H1 (cell line): ENCODE measurements at regions not wholly inside any gene's neighbourhood (a gene's known extent, or its start where the extent isn't known, plus 50 kb on each side); places are given as distances from the start of the nearest gene placed in this dataset.

Source experiments
- CTCF ChIP-seq, 3 experiments: IDR thresholded peaks; 1 replicate in 2 of 3; 2 replicates in 1 of 3; pipeline versions ENCODE4 v1.5.1 to v1.6.1; 2011; ENCODE audit warnings: low read length in 3 of 3, mild to moderate bottlenecking in 3 of 3, inconsistent platforms in 2 of 3, low read depth in 1 of 3, moderate library complexity in 1 of 3; ENCODE audit not compliant: insufficient read depth in 1 of 3; ENCODE audit errors: control extremely low read depth in 1 of 3
- EGR1 ChIP-seq: IDR thresholded peaks from 2 replicates; pipeline ENCODE4 v1.6.1; 2011; ENCODE audit warnings: low read depth, low read length, borderline replicate concordance
- JUND ChIP-seq: IDR thresholded peaks from 2 replicates; pipeline ENCODE4 v1.6.1; 2011; ENCODE audit warnings: mild to moderate bottlenecking, improper control_type of control experiment, low read length
- KDM4A ChIP-seq: IDR thresholded peaks from one replicate; pipeline ENCODE4 v1.7.1; 2012; ENCODE audit warnings: low read depth, mild to moderate bottlenecking, moderate library complexity, low read length, inconsistent platforms; ENCODE audit not compliant: severe bottlenecking
- KDM5A ChIP-seq: fragments of 200-600 bp; IDR thresholded peaks from 2 replicates; pipeline ENCODE4 v1.7.1; 2012; ENCODE audit warnings: mild to moderate bottlenecking, low read length, inconsistent platforms, mixed read lengths
- RFX5 ChIP-seq: IDR thresholded peaks from 2 replicates; pipeline ENCODE4 v1.6.1; 2011; ENCODE audit warnings: low read depth, low read length, improper control_type of control experiment, borderline replicate concordance
- RXRA ChIP-seq: IDR thresholded peaks from 2 replicates; pipeline ENCODE4 v1.6.1; 2011; ENCODE audit warnings: low read depth, mild to moderate bottlenecking, low read length, moderate library complexity; ENCODE audit not compliant: insufficient read depth
- SIN3A ChIP-seq, 2 experiments: IDR thresholded peaks in 1 of 2; conservative IDR thresholded peaks in 1 of 2; 2 replicates each; pipeline ENCODE4 v1.6.1; 2011 to 2012; ENCODE audit warnings: low read length in 2 of 2, improper control_type of control experiment in 1 of 2, low read depth in 1 of 2, mild to moderate bottlenecking in 1 of 2
- SRF ChIP-seq: IDR thresholded peaks from 2 replicates; pipeline ENCODE4 v1.6.1; 2011; ENCODE audit warnings: mild to moderate bottlenecking, low read depth, low read length, moderate library complexity
- TAF7 ChIP-seq: optimal IDR thresholded peaks from 2 replicates; pipeline ENCODE3; 2011; ENCODE audit warnings: low read depth, mild to moderate bottlenecking, inconsistent platforms, low read length, moderate library complexity, borderline replicate concordance

DNA sequence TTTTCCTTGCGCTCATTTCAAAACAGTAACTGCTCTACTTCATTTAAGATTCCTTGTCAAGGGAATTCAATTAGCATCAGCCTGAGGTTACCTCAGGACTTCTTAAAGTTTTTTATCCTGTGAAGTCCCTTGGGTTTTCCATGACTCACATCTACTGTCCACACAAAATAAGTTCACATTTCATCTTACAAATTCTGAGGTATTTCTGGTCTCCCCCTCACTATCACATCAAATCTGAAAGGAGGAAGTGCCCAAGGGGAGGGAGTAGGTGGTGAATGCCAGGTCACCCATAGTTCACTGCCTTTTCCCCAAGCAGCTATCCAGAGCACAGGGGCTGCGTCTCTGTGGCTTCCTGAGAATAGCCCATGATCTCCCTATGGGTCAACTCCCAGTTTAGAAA lies 227.1 kb upstream of the NREP start (continued):
- TF ChIP-seq KDM5A (no peak), KDM4A (no peak), CTCF (IDR thresholded peaks at IDR 0.05; ENCODE audit: control extremely low read depth in 1 of 3, insufficient read depth in 1 of 3, low read depth in 1 of 3, low read length in 3 of 3) (no peak), JUND (no peak), EGR1 (no peak), SIN3A (conservative IDR thresholded peaks at IDR 0.05 in 1 of 2, IDR thresholded peaks at IDR 0.05 in 1 of 2; ENCODE audit: low read depth in 1 of 2, low read length in 2 of 2) (no peak), RXRA (no peak), SRF (no peak), RFX5 (no peak), TAF7 (no peak)
